Daoy (cell line): ENCODE measurements at regions not wholly inside any gene's neighbourhood (a gene's known extent, or its start where the extent isn't known, plus 50 kb on each side); places are given as distances from the start of the nearest gene placed in this dataset.

Experiments
- DNase-seq: peaks from one replicate; pipeline ENCODE4 v3.0.0-alpha.2; 2015; ENCODE audit warnings: low read depth

GRCh38 chr1:168963601-168964000, 142.9 kb upstream of the ATP1B1 start:
- no peak for DNase-seq

GRCh38 chr1:168964478-168964877, 142.0 kb upstream of the ATP1B1 start:
- no peak for DNase-seq

- no peak for DNase-seq
Observed at GRCh38 chr1:168966217-168966616, 140.3 kb upstream of the ATP1B1 start.

DNA sequence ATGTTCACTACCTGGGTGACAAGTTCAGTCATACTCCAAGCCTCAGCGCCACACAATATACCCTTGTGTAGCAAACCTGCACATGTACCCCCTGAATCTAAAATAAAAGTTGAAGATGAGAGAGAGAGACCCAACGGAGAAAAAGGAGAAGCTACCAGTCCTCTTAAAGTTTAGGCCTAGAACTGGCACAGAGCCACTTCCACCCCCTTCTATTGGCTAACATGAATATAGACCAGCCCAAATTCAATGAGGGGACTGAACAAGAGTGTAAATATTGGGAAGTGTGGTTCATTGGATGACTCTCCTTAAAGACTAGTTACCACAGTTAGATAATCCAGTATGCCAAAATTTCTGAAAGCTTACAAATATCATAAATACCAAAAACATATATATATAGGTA, 139.9 kb upstream of the ATP1B1 start:
- DNase-seq: no peak

DNA sequence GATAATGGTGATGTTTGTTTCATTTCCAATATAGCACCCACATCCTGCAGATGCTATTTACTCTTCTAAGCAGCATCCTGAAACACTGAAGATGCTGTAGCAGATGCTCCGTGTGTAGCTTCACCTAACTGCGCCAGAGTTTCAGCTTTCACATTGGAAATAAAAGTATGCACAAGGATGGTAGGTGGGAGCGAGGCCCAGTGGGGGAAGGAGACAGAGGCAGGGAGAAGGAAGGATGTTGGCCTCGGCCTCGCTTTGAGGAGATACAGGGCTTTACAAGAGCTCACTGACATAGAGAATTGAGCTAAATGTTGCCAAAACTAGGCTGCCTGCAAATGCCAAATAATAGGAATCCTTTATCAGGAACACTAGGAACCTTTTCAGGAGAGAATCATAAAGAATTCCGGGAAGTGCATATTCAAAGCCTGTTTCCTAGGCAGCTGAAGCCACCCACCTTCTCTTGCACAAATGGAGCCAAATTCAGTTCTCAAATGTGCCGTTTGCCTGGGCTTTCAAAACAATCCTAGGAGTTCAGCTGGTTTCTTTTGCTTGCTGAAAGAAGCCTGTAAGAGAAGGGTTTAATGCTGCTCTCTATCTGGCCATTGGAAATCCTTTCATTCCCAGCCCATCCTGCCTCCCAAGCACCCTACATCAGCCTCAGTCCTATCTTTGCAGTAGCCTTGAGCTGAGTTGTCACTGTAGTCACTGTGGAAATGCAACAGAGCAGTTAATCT, 135.4 kb upstream of the ATP1B1 start:
- DNase-seq: no peak

DNA sequence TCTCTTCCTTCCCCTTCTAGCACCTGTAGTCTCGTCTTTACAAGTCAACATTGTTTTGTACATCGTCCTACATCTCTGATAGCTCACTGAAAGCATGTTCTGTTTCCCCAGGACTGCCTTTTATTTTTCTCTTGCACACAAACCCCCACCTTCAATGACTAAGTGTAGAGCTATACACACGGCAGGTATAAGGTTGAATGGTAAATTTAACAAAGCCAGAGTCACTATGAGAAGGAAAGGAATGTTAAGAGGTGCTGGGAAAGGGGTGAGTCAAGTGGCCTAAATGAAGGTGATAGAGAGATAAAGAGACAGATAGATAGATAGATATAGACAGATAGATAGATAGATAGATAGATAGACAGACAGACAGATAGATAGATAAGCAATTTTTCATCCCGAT, 134.3 kb upstream of the ATP1B1 start:
- no peak for DNase-seq

DNA sequence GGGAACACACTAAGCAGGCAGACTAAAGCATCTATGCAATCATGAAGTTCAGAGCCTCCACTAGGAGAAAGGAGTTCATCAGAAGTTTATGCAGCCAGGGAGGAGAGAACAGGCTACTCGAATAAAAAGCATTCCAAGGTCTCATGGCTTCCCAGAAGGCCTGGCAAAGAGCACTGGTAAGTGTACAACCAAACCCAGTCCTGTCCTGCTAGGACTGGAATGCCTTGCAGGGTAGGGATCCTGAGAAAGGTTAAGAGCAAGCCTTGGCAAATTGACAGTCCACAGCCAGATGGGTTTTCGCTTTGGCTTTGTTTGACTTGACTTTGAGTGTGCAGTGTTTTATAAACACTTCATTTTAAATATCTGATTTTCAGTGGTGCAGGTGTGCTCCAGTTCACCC, 133.6 kb upstream of the ATP1B1 start:
- DNase-seq: no peak

GRCh38 chr1:168974117-168974516, 132.4 kb upstream of the ATP1B1 start:
- no peak for DNase-seq

- no peak for DNase-seq
Observed at GRCh38 chr1:168974611-168975010, 131.9 kb upstream of the ATP1B1 start.

- no peak for DNase-seq
Observed at GRCh38 chr1:168976267-168976666, 130.2 kb upstream of the ATP1B1 start.

- DNase-seq: no peak
Observed at GRCh38 chr1:168977618-168978017, 128.9 kb upstream of the ATP1B1 start.

GRCh38 chr1:168979276-168979675, 127.2 kb upstream of the ATP1B1 start:
- DNase-seq: no peak

DNA sequence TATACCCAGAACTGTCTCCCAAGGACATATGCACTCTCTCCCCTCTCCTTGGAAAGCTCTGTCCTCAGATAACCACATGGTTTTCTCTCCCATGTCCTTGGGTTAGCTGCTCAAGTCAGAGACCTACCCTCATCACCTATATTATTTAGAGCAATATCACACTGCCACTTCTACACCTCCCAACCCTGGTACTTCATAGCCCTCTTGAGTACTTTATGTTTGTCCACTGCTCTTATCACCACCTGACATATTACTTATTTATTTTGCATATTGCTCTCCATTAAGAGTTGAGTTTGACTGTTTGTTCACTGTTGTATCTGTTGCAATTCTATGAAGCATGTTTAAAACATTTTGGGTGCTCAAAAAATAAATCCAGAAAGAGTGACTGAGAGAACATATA, 126.3 kb upstream of the ATP1B1 start:
- DNase-seq: no peak

- no peak for DNase-seq
Observed at GRCh38 chr1:168980656-168981055, 125.8 kb upstream of the ATP1B1 start.

- no peak for DNase-seq
Observed at GRCh38 chr1:168982778-168983177, 123.7 kb upstream of the ATP1B1 start.

- no peak for DNase-seq
Observed at GRCh38 chr1:168987330-168987729, 119.2 kb upstream of the ATP1B1 start.

GRCh38 chr1:168987923-168988322, 118.6 kb upstream of the ATP1B1 start:
- DNase-seq: no peak

- DNase-seq: no peak
Observed at GRCh38 chr1:168989985-168990384, 116.5 kb upstream of the ATP1B1 start.

DNA sequence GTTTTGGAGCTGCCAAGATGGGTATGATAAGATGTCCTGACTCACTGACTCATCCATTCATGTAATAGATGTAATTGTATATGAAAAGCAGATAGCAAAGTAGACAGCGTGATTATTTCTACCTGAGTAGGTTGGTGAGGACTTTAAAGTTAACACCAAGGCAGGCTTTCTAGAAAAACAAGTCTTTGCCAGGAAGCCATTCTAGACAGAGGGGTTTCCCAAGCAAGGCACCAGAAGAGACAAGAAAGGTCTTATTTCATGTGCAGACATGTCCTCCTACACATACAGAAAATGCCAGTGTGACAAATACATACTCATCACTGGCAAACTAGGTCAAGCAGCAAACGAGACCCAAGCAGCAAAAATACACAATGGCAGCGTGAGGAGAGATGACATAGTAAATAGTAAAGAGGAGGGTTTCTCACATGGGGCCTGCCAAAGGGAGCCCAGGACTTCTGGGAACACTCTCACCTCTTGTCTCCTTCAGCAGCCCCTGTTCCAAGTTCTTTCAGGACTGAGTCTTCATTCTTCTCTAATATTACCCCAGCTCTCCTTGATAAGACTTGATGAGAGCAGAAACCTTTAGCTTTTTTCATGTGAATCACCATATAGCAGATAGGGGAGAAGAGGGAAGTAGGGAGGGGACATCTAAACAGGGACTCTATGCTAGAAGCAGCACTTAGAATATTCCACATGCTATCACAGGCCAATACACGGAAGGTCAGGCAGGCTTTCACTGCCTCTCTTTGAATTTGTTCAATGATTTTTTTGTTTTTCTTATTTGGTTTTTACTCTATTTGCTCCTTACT, 114.6 kb upstream of the ATP1B1 start:
- no peak for DNase-seq

DNA sequence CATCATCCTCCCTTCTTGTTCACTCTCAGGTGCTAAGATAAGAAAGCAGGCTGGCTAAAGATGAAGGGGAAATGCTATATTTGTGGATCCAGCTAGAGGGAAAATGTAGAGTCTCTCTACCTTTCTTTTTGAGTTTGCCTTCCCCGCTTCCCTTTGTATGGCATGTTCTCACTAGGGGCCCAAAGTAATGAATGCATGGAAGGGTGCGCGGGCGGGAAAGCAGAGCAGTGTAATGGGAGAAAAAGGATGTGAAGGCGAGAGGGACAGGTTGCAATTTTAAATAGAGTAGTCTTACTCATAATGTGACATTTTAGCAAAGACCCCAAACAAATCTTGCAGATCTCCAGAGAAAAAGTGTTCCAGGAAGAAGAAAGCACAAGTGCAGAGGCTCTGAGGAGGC, 105.1 kb upstream of the ATP1B1 start:
- no peak for DNase-seq

GRCh38 chr1:169003864-169004516, 102.5 kb upstream of the ATP1B1 start:
- DNase-seq: peak; percentile 21

- DNase-seq: no peak
Observed at GRCh38 chr1:169005776-169006175, 100.7 kb upstream of the ATP1B1 start.

- DNase-seq: no peak
Observed at GRCh38 chr1:169009666-169010065, 96.8 kb upstream of the ATP1B1 start.
